ENCODE measurements at regions not wholly inside any gene's neighbourhood (a gene's known extent, or its start where the extent isn't known, plus 50 kb on each side); places are given as distances from the start of the nearest gene placed in this dataset.

DNA sequence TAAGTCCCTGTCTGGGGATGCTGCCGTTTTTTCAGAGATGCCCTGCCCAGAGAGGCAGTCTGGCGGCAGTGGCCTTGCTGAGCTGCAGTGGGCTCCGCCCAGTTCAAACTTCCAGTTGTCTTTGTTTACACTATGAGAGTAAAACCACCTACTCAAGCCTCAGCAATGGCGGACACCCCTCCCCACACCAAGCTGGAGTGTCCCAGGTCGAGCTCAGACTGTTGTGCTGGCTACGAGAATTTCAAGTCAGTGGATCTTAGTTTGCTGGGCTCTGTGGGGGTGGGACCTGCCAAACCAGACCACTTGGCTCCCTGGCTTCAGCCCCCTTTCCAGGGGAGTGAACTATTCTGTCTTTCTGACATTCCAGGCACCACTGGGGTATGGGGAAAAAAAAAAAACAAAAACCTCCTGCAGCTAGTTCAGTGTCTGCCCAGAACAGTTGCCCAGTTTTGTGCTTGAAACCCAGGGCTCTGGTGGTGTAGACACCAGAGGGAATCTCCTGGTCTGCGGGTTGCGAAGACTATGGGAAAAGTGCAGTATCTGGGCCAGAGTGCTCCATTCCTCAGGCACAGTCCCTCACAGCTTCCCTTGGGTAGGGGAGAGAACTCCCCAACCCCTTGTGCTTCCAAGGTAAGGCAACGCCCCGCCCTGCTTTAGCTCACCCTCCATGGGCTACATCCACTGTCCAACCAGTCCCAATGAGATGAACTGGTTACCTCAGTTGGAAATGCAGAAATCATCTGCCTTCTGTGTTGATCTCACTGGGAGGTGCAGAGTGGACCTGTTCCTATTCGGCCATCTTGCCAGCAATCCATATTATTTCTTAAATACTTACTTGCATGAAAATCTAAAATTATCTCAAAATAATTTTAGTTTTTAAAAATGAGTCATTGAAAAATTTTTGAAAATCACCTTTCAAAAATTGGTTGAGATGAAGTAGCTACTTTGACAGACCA lies 338.0 kb downstream of the OSR1 start:
- Histone ChIP-seq H3K36me3 (ENCODE audit: control insufficient read depth, low read length) (no peaks in the 10 kb centered on the region), H4K20me1 (ENCODE audit: control insufficient read depth, insufficient read depth, low read depth, low read length) (no peaks in the 10 kb centered on the region), H3K9me3 (ENCODE audit: control insufficient read depth, insufficient read depth, low read length) (no peaks in the 10 kb centered on the region), H3K4me3 (ENCODE audit: low read length) (no peak overlapping the region), H3K27ac (ENCODE audit: low read depth, low read length) (no peak overlapping the region), H3K27me3 (ENCODE audit: control insufficient read depth, low read length) (no peaks in the 10 kb centered on the region), H3F3A (ENCODE audit: control insufficient read depth, insufficient read depth) (no peaks in the 10 kb centered on the region), H3K4me2 (ENCODE audit: low read length) (no peak overlapping the region), H3K79me2 (ENCODE audit: control insufficient read depth, low read length) (no peaks in the 10 kb centered on the region), H3K4me1 (ENCODE audit: control insufficient read depth, low read length) (no peaks in the 10 kb centered on the region), H3K9me2 (replicated peaks; ENCODE audit: control insufficient read depth, low read length) (no peaks in the 10 kb centered on the region)
- no peak for TF ChIP-seq EZH2phosphoT487 (IDR thresholded peaks at IDR 0.05; ENCODE audit: borderline replicate concordance, low read length)
- TF ChIP-seq, protein P1, sequence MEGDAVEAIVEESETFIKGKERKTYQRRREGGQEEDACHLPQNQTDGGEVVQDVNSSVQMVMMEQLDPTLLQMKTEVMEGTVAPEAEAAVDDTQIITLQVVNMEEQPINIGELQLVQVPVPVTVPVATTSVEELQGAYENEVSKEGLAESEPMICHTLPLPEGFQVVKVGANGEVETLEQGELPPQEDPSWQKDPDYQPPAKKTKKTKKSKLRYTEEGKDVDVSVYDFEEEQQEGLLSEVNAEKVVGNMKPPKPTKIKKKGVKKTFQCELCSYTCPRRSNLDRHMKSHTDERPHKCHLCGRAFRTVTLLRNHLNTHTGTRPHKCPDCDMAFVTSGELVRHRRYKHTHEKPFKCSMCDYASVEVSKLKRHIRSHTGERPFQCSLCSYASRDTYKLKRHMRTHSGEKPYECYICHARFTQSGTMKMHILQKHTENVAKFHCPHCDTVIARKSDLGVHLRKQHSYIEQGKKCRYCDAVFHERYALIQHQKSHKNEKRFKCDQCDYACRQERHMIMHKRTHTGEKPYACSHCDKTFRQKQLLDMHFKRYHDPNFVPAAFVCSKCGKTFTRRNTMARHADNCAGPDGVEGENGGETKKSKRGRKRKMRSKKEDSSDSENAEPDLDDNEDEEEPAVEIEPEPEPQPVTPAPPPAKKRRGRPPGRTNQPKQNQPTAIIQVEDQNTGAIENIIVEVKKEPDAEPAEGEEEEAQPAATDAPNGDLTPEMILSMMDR (IDR thresholded peaks at IDR 0.05; ENCODE audit: low read depth, low read length, poor library complexity, severe bottlenecking), result no peak

GRCh38 chr2:19009510-19009909 lies 348.9 kb downstream of the OSR1 start:
- no peaks in the 10 kb centered on the region for H3K9me2 ChIP-seq (replicated peaks; ENCODE audit: control insufficient read depth, low read length)
- no peaks in the 10 kb centered on the region for H3K4me1 ChIP-seq (ENCODE audit: control insufficient read depth, low read length)
- H3K9me3 ChIP-seq (ENCODE audit: control insufficient read depth, insufficient read depth, low read length), result no peaks in the 10 kb centered on the region
- H3K36me3 ChIP-seq (ENCODE audit: control insufficient read depth, low read length), result no peaks in the 10 kb centered on the region
- no peak overlapping the region for H3K4me3 ChIP-seq (ENCODE audit: low read length)
- no peaks in the 10 kb centered on the region for H3F3A ChIP-seq (ENCODE audit: control insufficient read depth, insufficient read depth)
- H3K27me3 ChIP-seq (ENCODE audit: control insufficient read depth, low read length), result no peaks in the 10 kb centered on the region
- H3K27ac ChIP-seq (ENCODE audit: low read depth, low read length), result no peak overlapping the region
- no peak overlapping the region for H3K4me2 ChIP-seq (ENCODE audit: low read length)
- TF ChIP-seq, protein P1 (IDR thresholded peaks at IDR 0.05; ENCODE audit: low read depth, low read length, poor library complexity, severe bottlenecking), result no peak
- TF ChIP-seq EZH2phosphoT487 (IDR thresholded peaks at IDR 0.05; ENCODE audit: borderline replicate concordance, low read length), result no peak
- no peaks in the 10 kb centered on the region for H4K20me1 ChIP-seq (ENCODE audit: control insufficient read depth, insufficient read depth, low read depth, low read length)
- H3K79me2 ChIP-seq (ENCODE audit: control insufficient read depth, low read length), result no peaks in the 10 kb centered on the region

DNA sequence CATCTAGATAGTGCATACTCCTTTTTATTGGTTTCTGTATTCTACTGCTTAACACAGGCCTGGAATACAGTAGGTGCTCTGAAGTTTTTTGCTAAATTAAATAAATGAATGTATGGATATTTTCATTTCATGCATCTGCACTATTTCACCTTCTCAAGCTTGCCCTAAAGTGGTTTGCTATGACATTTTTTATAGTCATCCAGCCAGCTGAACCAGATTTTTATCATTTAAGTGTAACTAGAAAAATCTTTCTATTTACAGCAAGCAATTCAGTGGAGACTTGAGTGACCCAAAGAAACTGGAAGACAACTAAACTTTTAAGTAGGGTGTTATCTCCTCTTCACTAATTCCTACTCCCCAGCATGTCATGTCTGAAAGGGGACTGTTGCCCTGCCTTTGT lies 354.9 kb downstream of the OSR1 start:
- H4K20me1 ChIP-seq (ENCODE audit: control insufficient read depth, insufficient read depth, low read depth, low read length), result no peaks in the 10 kb centered on the region
- H3K9me2 ChIP-seq (replicated peaks; ENCODE audit: control insufficient read depth, low read length), result no peaks in the 10 kb centered on the region
- H3K4me1 ChIP-seq (ENCODE audit: control insufficient read depth, low read length), result no peaks in the 10 kb centered on the region
- no peaks in the 10 kb centered on the region for H3F3A ChIP-seq (ENCODE audit: control insufficient read depth, insufficient read depth)
- no peaks in the 10 kb centered on the region for H3K79me2 ChIP-seq (ENCODE audit: control insufficient read depth, low read length)
- H3K4me3 ChIP-seq (ENCODE audit: low read length), result no peak overlapping the region
- no peaks in the 10 kb centered on the region for H3K27me3 ChIP-seq (ENCODE audit: control insufficient read depth, low read length)
- H3K4me2 ChIP-seq (ENCODE audit: low read length), result no peak overlapping the region
- no peak overlapping the region for H3K27ac ChIP-seq (ENCODE audit: low read depth, low read length)
- TF ChIP-seq EZH2phosphoT487 (IDR thresholded peaks at IDR 0.05; ENCODE audit: borderline replicate concordance, low read length), result no peak
- TF ChIP-seq, protein P1 (IDR thresholded peaks at IDR 0.05; ENCODE audit: low read depth, low read length, poor library complexity, severe bottlenecking), result no peak
- no peaks in the 10 kb centered on the region for H3K9me3 ChIP-seq (ENCODE audit: control insufficient read depth, insufficient read depth, low read length)
- no peaks in the 10 kb centered on the region for H3K36me3 ChIP-seq (ENCODE audit: control insufficient read depth, low read length)

Data from DOHH2 (cell line).